Glutamatergic neuron (in vitro differentiated cells): ENCODE measurements at regions not wholly inside any gene's neighbourhood (a gene's known extent, or its start where the extent isn't known, plus 50 kb on each side); places are given as distances from the start of the nearest gene placed in this dataset.

Source experiments
- DNase-seq: peaks from one replicate; pipeline ENCODE4 v3.0.0; 2022
- H3K27ac Mint-ChIP-seq: one replicate; pipeline ENCODE4 v1.8.0; 2020; ENCODE audit warnings: mild to moderate bottlenecking, mixed read lengths, inconsistent platforms; ENCODE audit not compliant: unreplicated experiment
- H3K27me3 Mint-ChIP-seq: one replicate; pipeline ENCODE4 v1.8.0; 2020; ENCODE audit warnings: mild to moderate bottlenecking, moderate library complexity, mixed read lengths, inconsistent platforms; ENCODE audit not compliant: unreplicated experiment
- H3K36me3 Mint-ChIP-seq: one replicate; pipeline ENCODE4 v1.8.0; 2020; ENCODE audit warnings: mild to moderate bottlenecking, mixed read lengths, inconsistent platforms; ENCODE audit not compliant: unreplicated experiment
- H3K4me1 Mint-ChIP-seq: one replicate; pipeline ENCODE4 v1.8.0; 2020; ENCODE audit warnings: mild to moderate bottlenecking, low read depth, mixed read lengths, inconsistent platforms; ENCODE audit not compliant: unreplicated experiment
- H3K4me3 Mint-ChIP-seq: one replicate; pipeline ENCODE4 v1.8.0; 2020; ENCODE audit warnings: mild to moderate bottlenecking, mixed read lengths, inconsistent platforms; ENCODE audit not compliant: unreplicated experiment
- H3K9me3 Mint-ChIP-seq: one replicate; pipeline ENCODE4 v1.8.0; 2020; ENCODE audit warnings: mild to moderate bottlenecking, moderate library complexity, mixed read lengths, inconsistent platforms; ENCODE audit not compliant: unreplicated experiment
- TF ChIP-seq, protein P1 (sequence below): fragments of 200-600 bp; sonication (generic); IDR thresholded peaks from one replicate; pipeline ENCODE4 v1.5.0; 2021; ENCODE audit not compliant: partially characterized antibody, unreplicated experiment

DNA sequence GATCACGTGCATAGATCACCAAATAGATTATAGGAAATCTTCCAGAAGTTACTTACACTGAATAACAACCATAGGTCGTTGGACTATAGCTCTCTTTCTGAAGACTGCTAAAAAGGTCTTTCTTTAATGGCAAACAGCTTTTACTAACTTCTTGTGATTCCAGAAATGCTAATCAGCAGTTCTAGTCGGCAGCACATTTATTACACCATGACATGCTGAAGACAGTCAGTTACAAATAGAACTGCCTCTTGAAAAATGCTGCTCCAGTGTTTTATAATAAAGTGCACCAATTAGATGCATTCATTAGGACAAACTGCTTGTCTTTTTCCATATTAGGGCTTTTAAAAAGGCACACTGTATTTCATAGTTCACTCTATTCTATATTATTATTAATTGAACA, 488.2 kb downstream of the PABPC4L start:
- no peaks in the 10 kb centered on the region for H3K36me3 Mint-ChIP-seq
- H3K4me3 Mint-ChIP-seq: no peak overlapping the region
- H3K27me3 Mint-ChIP-seq: no peaks in the 10 kb centered on the region
- H3K4me1 Mint-ChIP-seq: no peaks in the 10 kb centered on the region
- no peak for DNase-seq
- H3K27ac Mint-ChIP-seq: no peak overlapping the region
- no peaks in the 10 kb centered on the region for H3K9me3 Mint-ChIP-seq
- TF ChIP-seq, protein P1, sequence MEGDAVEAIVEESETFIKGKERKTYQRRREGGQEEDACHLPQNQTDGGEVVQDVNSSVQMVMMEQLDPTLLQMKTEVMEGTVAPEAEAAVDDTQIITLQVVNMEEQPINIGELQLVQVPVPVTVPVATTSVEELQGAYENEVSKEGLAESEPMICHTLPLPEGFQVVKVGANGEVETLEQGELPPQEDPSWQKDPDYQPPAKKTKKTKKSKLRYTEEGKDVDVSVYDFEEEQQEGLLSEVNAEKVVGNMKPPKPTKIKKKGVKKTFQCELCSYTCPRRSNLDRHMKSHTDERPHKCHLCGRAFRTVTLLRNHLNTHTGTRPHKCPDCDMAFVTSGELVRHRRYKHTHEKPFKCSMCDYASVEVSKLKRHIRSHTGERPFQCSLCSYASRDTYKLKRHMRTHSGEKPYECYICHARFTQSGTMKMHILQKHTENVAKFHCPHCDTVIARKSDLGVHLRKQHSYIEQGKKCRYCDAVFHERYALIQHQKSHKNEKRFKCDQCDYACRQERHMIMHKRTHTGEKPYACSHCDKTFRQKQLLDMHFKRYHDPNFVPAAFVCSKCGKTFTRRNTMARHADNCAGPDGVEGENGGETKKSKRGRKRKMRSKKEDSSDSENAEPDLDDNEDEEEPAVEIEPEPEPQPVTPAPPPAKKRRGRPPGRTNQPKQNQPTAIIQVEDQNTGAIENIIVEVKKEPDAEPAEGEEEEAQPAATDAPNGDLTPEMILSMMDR: no peak

DNA sequence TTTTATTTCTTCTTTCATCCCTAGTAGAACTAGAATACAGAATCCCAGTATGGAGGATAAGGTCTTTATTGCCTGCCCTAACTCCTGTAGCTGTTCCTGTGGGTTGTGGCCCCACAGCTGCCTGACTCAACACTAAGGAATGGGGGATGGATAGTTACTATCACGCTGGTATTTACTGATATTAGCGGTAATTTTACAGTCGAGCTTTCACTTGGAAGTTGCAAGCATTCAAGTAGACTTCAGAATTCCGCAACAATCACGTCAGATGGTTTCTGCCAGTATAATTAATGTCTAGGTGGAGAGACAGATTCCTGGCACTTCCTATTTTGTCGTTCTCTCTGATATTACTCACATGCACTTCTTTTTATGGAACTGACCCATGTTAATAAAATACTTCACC, 489.8 kb downstream of the PABPC4L start:
- no peaks in the 10 kb centered on the region for H3K4me1 Mint-ChIP-seq
- H3K27me3 Mint-ChIP-seq: no peaks in the 10 kb centered on the region
- DNase-seq: no peak
- no peak overlapping the region for H3K4me3 Mint-ChIP-seq
- no peaks in the 10 kb centered on the region for H3K36me3 Mint-ChIP-seq
- TF ChIP-seq, protein P1: no peak
- H3K27ac Mint-ChIP-seq: no peak overlapping the region
- no peaks in the 10 kb centered on the region for H3K9me3 Mint-ChIP-seq

DNA sequence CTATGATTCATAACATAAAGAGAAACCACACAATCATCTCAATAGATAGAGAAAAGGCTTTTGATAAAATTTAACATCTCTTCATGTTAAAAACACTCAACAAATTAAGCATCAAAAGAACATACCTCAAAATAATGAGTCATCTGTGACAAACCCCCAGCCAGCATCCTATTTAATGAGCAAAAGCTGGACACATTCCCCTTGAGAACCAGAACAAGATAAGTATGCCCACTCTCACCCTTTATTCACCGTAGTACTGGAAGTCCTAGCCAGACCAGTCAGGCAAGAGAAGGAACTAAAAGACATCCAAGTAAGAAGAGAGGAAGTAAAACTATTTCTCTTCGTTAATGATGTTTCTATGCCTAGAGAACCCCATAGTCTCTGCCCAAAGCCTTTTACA, 507.2 kb downstream of the PABPC4L start:
- TF ChIP-seq, protein P1: no peak
- no peak for DNase-seq
- no peak overlapping the region for H3K27ac Mint-ChIP-seq
- no peaks in the 10 kb centered on the region for H3K36me3 Mint-ChIP-seq
- no peak overlapping the region for H3K4me3 Mint-ChIP-seq
- H3K9me3 Mint-ChIP-seq: no peaks in the 10 kb centered on the region
- no peaks in the 10 kb centered on the region for H3K27me3 Mint-ChIP-seq
- no peaks in the 10 kb centered on the region for H3K4me1 Mint-ChIP-seq

DNA sequence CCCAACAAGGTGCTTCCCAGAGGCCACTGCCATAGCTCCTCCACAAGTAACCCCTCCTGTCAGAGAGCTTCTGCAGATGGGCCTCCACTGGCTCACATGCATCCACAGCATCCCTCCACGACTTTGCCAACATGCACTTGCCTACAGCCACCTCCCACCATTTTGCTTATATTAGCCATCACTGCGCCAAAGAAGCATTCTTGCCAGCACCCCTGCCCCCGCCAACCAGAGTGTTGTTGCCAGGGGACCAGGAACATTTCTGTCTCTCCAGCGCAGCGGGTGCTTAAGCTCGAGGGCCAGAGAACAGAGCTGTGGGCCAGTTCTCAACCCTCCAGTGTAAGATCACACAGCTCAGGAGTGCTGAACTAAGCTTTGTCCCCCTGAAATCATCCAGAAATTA, 517.6 kb downstream of the PABPC4L start:
- Mint-ChIP-seq H3K4me1 (no peaks in the 10 kb centered on the region), H3K9me3 (no peaks in the 10 kb centered on the region), H3K27ac (no peak overlapping the region), H3K36me3 (no peaks in the 10 kb centered on the region), H3K27me3 (peaks cover 3% of the 10 kb centered on the region), H3K4me3 (no peak overlapping the region)
- TF ChIP-seq, protein P1: no peak
- no peak for DNase-seq

DNA sequence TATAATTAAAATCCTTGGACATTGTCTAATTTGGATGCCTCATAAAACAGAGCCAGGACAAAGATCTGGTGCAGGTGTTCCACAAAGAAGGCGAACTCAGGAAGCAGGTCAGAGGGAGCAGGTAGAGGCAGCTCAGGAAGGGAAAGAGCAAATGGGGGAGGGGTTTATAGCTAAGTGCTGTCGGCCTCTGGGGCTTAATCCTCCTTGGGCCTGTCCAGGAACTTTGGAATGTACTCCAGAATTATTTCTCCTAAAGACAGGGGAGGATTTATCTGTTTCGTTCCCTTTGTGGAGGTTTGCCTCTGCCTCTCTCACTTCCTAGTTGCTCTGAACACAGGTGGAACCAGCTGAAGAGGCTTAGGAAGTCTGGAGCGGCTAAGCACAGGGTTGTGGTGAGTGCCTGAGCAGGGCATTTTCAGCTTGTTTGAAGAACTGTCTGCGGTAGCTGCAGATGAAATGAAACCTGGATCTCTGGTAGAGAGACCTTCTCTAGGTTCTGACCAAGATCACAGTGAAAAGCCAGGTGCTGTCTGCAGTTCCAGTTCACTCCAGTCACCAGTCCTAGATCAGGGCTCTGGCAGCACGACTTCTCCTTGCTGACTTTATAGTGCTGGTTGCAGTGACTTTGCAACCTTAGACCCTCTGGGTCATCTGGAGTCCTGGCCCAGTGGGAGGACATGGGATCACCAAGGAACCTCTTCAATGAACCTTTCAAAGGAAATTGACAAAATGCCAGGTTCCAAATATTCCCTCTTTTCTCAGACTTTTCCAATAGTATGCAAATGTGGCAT, 519.2 kb downstream of the PCDH10 start:
- Mint-ChIP-seq H3K27me3 (no peaks in the 10 kb centered on the region), H3K36me3 (no peaks in the 10 kb centered on the region), H3K9me3 (peaks cover 1% of the 10 kb centered on the region), H3K4me1 (no peaks in the 10 kb centered on the region), H3K27ac (no peak overlapping the region), H3K4me3 (no peak overlapping the region)
- no peak for DNase-seq
- TF ChIP-seq, protein P1: no peak
